RWPE2 (cell line): ENCODE measurements at regions not wholly inside any gene's neighbourhood (a gene's known extent, or its start where the extent isn't known, plus 50 kb on each side); places are given as distances from the start of the nearest gene placed in this dataset.
A peak's percentile ranks its signal among the peaks of the same experiment; 100 is the strongest.

Experiments
- ATAC-seq: fragments of 200-7000 bp; cut with Tn5 transposase; 3 replicates; pipeline ENCODE4 v1.9.1; 2021; ENCODE audit warnings: low read depth
- DNase-seq: peaks from one replicate; pipeline ENCODE4 v3.0.0-alpha.2; 2020; ENCODE audit warnings: low spot score
- H3K27ac ChIP-seq: fragments of 450-650 bp; 2 replicates; pipeline ENCODE4 v1.5.1; 2017; ENCODE audit warnings: mild to moderate bottlenecking; ENCODE audit not compliant: poor library complexity, severe bottlenecking
- H3K27me3 ChIP-seq: fragments of 250-450 bp; sonication (Bioruptor Pico); 2 replicates; pipeline ENCODE4 v1.5.1; 2021; ENCODE audit warnings: mild to moderate bottlenecking, moderate library complexity; ENCODE audit not compliant: insufficient read depth, poor library complexity, severe bottlenecking
- H3K36me3 ChIP-seq: fragments of 250-450 bp; sonication (Bioruptor Pico); 2 replicates; pipeline ENCODE4 v1.5.1; 2020; ENCODE audit warnings: low read depth, mild to moderate bottlenecking, moderate library complexity
- H3K4me1 ChIP-seq: fragments of 250-450 bp; sonication (Bioruptor Pico); 2 replicates; pipeline ENCODE4 v1.5.1; 2021; ENCODE audit warnings: mild to moderate bottlenecking, moderate library complexity; ENCODE audit not compliant: insufficient read depth, poor library complexity, severe bottlenecking
- H3K4me3 ChIP-seq: fragments of 250-450 bp; sonication (Bioruptor Pico); 2 replicates; pipeline ENCODE4 v1.5.1; 2021; ENCODE audit warnings: mild to moderate bottlenecking, moderate library complexity; ENCODE audit not compliant: severe bottlenecking
- H3K9me3 ChIP-seq: fragments of 250-450 bp; sonication (Bioruptor Pico); 2 replicates; pipeline ENCODE4 v1.5.1; 2021; ENCODE audit warnings: mild to moderate bottlenecking, moderate library complexity; ENCODE audit not compliant: severe bottlenecking
- TF ChIP-seq, protein P1 (sequence below): fragments of 450-650 bp; IDR thresholded peaks from one replicate; pipeline ENCODE4 v1.5.1; 2017; ENCODE audit warnings: mild to moderate bottlenecking, moderate library complexity; ENCODE audit not compliant: poor library complexity, severe bottlenecking

DNA sequence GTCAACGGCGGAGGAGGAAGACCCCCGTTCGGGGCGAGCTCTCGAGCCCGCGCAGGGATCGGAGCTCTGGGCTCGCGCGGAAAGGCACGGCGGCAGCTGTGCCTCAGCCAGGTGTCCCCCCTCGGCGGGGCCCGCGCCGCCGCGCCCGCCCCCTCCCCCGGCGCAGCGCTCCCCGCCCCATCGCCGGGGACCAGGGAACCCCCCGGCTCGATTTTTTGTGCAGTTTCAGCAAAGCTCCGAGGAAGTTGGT, 110.0 kb downstream of the KCNRG start:
- ATAC-seq (no peak), DNase-seq (no peak)
- Histone ChIP-seq H3K27me3 (peaks cover 15% of the 10 kb centered on the region), H3K9me3 (no peaks in the 10 kb centered on the region), H3K36me3 (no peaks in the 10 kb centered on the region), H3K4me3 (peak overlapping the region; percentile 80), H3K4me1 (no peaks in the 10 kb centered on the region), H3K27ac (peak overlapping the region; percentile 77)
- TF ChIP-seq, protein P1, sequence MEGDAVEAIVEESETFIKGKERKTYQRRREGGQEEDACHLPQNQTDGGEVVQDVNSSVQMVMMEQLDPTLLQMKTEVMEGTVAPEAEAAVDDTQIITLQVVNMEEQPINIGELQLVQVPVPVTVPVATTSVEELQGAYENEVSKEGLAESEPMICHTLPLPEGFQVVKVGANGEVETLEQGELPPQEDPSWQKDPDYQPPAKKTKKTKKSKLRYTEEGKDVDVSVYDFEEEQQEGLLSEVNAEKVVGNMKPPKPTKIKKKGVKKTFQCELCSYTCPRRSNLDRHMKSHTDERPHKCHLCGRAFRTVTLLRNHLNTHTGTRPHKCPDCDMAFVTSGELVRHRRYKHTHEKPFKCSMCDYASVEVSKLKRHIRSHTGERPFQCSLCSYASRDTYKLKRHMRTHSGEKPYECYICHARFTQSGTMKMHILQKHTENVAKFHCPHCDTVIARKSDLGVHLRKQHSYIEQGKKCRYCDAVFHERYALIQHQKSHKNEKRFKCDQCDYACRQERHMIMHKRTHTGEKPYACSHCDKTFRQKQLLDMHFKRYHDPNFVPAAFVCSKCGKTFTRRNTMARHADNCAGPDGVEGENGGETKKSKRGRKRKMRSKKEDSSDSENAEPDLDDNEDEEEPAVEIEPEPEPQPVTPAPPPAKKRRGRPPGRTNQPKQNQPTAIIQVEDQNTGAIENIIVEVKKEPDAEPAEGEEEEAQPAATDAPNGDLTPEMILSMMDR, result no peak

- DNase-seq, result peak; percentile 63
- Histone ChIP-seq H3K4me3 (peak overlapping the region; percentile 80), H3K27ac (peak overlapping the region; percentile 77), H3K36me3 (no peaks in the 10 kb centered on the region), H3K9me3 (no peaks in the 10 kb centered on the region), H3K4me1 (no peaks in the 10 kb centered on the region), H3K27me3 (peaks cover 20% of the 10 kb centered on the region)
- peak; percentile 8; the same call in 2 of the 3 replicates for ATAC-seq
- TF ChIP-seq, protein P1, result no peak
Measured at GRCh38 chr13:50125554-50126262, 110.5 kb downstream of the KCNRG start.

DNA sequence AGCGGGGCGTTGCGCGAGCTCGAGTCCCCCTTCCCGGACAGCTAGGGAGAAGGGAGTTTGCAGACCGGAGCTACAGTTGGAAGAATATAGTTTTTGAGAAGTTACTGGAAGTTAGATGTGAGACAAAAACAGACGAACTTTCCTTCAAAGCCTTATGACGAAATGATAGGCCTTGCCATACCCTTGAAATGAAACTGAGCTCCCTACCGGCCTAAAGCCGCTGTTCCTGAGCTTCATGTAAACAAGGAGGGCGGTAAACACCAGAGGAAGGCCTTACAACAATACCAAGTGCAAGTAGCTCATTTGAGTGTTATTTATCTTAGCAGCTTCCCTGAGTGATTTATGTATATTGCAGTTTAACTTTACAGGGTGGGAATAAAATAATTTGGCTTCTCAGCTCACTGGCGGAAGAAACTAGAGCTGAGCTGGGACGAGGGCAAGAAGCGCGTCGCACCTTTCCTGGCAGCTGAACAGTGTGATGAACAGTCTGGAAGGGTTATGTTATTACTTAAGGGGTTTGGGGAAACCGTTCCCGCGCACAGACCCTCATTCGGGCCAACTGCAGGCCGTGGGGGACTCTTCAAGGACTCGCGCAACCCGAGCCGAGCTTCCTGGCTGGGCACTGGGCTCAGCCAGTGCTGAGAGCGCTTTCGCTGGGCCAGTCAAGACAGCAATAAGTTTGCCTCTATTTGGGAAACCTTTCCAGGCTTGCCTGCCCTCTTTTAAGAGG, 111.2 kb downstream of the KCNRG start:
- peak overlapping the region; percentile 80 for H3K4me3 ChIP-seq
- H3K9me3 ChIP-seq, result no peaks in the 10 kb centered on the region
- TF ChIP-seq, protein P1, result no peak
- H3K27ac ChIP-seq, result peak overlapping the region; percentile 77
- ATAC-seq (no peak), DNase-seq (no peak)
- H3K4me1 ChIP-seq, result peaks cover 6% of the 10 kb centered on the region
- H3K36me3 ChIP-seq, result no peaks in the 10 kb centered on the region
- peaks cover 27% of the 10 kb centered on the region for H3K27me3 ChIP-seq

DNA sequence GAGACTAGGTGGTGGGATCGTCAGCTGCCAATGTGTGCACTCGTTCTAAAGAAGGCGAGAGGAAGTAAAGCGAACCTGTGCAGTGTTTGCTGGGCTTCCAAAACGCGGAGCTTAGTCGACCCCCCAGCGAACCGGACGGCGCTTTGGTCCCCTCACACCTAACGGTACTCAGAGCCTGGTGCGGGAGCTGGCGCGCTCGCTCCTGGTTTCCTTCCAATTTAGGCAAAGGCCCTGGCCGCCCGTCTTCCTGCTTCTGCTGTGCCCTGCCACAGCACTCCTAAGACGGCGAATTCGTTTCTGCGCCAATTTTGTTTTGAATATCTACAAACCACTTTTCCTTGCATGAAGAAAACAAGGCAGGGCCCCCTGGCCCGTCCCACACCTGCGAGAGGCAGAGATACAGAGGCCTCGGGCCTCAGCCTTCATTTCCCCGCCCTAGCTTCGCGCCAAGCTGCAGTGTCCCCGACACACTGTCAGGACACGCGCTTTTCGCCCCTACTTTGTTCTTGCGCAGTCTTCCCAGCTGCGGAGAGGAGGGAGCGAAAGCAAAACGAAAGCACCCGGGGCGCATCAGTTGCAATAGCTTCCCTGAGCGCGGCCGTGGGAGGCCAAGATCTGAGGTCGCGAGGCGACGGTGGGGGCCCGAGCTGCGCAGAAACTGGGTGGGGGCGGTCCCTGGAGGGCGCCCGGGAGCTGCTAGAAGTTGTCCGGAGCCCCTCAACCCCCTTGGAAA, 111.9 kb downstream of the KCNRG start:
- ATAC-seq (no peak), DNase-seq (no peak)
- Histone ChIP-seq H3K27ac (no peak overlapping the region), H3K27me3 (peaks cover 35% of the 10 kb centered on the region), H3K9me3 (no peaks in the 10 kb centered on the region), H3K36me3 (no peaks in the 10 kb centered on the region), H3K4me3 (no peak overlapping the region), H3K4me1 (peaks cover 7% of the 10 kb centered on the region)
- TF ChIP-seq, protein P1, result no peak
